Stimulated activated naive CD4-positive, alpha-beta T cell (primary cell): ENCODE measurements at regions not wholly inside any gene's neighbourhood (a gene's known extent, or its start where the extent isn't known, plus 50 kb on each side); places are given as distances from the start of the nearest gene placed in this dataset.
A peak's percentile ranks its signal among the peaks of the same experiment; 100 is the strongest.

Experiments
- DNase-seq, 6 experiments: peaks; one replicate each; lab custom pipeline; 2025; lab: John Stamatoyannopoulos, UW

DNA sequence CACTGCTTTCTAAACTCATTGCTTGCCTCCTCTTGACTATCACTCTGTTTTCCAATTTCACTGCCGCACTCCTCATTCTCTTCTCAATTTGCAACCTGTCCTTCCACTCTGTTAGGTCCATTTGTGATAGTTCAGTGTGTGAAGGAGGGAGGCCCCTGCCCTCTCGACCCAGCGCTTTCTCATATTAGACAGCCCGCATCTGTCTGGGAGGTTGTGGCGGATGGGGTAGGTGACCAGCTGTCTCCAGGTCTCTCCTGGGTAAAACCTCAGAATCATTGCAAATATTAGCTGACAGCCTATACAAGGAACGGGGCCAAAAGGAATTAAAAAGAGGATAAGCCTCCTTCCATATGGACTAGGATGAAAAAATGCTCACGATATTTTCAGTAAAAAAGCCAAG, 358.3 kb downstream of the SHQ1 start:
- no peak for DNase-seq

DNA sequence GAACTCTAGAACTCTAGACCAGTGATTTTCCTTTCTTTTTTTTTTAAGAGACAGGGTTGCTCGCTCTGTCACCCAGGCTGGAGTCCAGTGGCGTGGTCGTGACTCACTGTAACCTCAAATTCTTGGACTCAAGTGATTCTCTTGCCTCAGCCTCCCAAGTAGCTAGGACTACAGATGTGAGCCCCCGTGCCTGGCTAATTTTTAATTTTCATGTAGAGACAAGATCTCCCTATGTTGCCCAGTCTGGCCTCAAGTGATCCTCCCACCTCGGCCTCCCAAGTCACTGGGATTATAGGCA, 359.6 kb downstream of the SHQ1 start:
- no peak for DNase-seq

DNA sequence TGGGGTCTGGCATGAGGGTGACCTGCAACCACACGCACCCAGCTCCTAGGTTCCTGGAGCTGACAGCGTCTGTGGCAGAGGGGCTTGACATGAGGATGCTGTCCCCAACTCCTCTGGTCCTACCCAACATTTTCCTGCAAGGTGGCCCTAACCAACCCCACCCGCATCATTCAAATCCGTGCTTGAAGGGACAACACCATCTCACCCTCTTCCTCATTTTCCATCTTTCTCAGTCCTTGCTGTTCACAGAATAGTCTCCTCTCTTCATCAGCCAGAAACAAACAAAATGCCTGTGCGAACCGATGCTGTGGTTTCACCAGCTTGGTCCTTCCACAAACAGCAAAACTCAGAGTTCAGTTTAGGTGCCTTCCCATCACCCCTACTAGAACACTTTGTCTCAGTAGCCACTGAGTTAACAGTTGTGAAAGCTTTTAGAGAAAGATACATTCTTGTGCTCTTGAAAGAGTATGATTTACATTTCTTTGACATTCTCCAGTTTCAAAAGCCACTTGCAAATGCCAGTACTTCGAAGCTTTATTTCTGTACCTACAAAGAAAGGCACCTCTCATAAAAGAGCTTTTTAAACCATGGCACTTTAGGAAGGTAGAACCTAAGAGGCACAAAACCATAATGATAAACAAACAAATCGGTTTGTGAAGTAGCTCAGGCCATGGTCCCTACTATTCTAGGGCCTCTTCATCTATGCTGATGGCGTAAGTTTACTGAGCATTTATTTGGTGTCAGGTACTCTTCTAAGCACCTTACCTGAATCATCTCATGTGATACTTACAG, 360.1 kb downstream of the SHQ1 start:
- DNase-seq: no peak

GRCh38 chr3:72487078-72487765, 361.0 kb downstream of the SHQ1 start:
- no peak for DNase-seq

GRCh38 chr3:72485641-72486040, 362.6 kb downstream of the SHQ1 start:
- no peak for DNase-seq

DNA sequence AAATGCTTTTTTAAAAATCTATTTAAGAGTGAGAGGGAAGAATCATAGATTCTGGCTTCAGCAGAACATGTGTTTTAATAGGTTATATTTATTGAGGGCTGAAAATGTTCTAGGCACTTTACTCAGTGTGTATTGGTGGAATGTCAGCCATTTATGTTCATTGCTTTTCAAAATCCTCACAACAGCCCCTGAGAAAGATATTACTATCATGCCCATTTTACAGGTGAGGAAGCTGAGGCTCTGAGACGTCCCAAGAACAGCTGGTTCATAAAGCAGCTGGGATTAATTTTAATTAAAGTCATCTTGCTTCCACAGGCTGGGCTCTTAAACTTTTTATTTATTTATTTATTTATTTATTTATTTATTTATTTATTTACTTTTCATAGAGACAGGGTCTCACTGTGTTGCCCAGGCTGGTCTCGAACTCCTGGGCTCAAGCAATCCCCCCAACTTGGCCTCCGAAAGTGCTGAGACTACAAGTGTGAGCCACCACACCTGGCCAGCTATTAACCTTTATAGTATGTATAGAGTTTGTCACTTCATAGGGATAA, 364.6 kb downstream of the SHQ1 start:
- DNase-seq: no peak

DNA sequence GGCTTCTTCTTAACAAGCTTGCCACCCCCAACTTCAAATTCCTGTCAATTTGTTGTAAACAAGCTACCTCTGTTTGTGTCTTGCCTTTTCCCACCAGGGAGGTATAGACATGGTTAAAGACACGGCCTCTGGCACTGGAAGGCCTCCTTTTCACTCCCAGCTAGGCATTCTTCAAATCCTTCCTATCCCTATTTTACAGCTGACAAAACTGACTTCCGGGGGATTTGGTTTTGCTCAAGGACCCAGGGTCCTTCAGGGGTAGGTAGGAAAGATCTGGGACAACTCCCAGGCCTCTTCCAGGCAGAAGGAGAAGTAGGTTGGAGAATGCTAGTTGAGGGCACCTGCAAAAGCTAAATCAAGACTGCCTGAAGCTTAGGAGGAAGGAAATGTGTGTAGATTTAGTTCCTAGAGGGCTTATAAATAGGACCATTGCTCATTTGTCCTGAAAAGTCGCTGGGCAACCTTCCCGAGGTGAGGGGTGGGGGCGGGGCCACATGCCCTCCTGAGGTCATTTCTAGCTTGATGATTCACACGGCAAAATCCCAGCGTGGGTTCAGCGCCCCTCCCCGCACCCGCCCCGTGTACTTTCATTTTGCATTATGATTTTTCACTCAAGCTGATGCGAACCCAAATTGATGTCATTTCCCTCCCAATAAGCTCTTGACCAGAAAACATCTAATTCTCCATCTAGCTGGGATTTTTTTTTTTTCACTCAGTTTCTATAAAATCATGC, 365.5 kb downstream of the SHQ1 start:
- peak in 5 of 6 experiments; percentile 10 to 30 (median 18) for DNase-seq

GRCh38 chr3:72481542-72481941, 366.7 kb downstream of the SHQ1 start:
- DNase-seq: no peak

DNA sequence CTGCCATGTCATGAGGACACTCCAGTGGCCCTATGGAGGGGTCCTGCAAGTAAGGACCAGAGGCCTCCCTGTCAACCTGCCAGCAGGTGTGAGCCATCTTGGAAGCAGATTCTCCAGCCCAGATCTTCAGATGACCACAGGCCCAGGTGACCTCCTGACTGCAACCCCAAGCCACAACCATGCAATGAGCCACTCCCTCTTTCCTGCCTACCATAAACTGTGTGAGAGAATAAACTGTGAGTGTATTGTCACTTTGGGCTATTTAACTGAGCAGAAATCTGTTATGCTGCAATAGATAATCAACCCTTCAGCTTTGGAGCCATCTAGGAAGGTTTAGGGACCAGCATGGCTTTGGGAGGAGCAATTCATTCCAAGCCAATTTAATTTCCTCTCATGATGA, 367.9 kb downstream of the SHQ1 start:
- no peak for DNase-seq

- no peak for DNase-seq
Observed at GRCh38 chr3:72479651-72480215, 368.5 kb downstream of the SHQ1 start.

GRCh38 chr3:72476139-72476483, 372.1 kb downstream of the SHQ1 start:
- no peak for DNase-seq

DNA sequence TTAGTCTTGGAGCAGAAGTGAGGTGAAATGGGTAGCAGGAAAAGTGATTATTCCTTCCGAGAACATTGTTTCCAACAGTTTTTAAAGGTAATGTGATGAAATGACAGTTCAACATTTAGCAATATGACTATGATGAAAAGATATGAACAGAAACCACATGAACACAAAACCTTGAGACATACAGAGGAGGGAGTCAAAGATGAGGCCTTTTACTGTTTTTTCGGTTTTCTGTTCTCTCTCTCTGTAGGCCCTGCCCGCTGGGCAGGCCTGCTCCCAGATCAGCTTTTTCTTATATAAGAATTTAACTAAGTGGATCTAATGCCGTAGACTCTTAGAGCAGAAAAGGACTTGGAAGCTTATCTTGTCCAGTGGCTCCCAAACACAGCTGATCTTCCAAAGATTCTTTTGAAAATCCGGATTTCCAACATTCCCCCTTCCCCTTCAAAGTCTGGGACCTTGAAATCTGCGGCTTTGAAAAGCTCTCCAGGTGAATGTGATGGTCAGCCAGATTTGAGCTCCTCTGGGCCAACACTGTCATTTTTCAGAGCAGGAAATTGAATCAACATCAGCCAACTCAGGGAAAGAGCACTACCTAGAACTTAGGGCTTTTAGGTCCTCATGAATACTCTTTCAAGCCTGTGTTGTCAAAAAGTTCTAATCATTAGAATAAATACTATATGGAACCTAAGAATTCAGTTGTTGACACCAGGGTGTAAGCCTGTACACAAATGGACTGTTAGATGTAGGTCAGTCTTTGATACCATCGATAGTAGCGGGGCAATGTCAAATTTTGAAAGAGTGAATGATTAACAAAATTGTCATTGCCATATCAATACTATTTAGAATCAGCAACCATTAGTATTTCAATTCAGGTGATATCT, 372.7 kb downstream of the SHQ1 start:
- no peak for DNase-seq

GRCh38 chr3:72474775-72475174, 373.5 kb downstream of the SHQ1 start:
- DNase-seq: no peak

DNA sequence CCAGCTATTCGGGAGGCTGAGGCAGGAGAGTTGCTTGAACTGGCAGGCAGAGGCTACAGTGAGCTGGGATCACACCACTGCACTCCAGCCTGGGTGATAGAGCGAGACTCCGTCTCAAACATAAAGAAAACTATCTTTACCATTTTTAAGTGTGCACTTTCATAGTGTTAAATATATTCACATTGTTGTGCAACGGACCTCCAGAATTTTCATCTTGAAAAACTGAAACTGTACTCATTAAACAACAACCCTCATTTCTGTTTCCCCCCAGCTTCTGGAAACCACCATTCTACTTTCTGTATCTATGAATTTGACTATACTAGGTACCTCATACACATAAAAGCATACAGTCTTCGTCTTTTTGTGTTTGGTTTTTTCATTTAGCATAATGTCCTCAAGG, 375.1 kb downstream of the SHQ1 start:
- DNase-seq: no peak

- DNase-seq: no peak
Observed at GRCh38 chr3:72470904-72471417, 377.3 kb downstream of the SHQ1 start.

GRCh38 chr3:72465853-72466252, 382.4 kb downstream of the SHQ1 start:
- no peak for DNase-seq

- no peak for DNase-seq
Observed at GRCh38 chr3:72463083-72463482, 385.2 kb downstream of the SHQ1 start.

GRCh38 chr3:72462595-72463011, 385.6 kb downstream of the SHQ1 start:
- DNase-seq: no peak

DNA sequence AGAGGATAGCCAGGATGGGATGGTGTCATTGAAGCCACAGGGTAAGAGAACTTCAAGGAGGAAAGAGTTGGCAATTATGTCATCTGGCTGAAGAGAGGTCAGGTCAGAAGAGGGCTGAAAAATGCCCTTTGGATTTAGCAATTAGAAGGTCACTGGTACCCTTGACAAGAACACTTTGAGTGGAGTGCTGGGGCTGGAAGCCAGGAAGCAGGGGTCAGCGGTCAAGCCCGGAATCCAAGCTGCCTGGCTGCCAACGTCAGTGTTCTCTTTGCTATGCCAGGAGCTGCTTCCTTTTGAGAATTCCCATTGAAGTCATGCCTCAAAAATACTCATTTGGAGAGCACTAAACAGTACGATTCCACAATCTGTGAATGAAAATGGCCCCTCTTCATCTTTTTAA, 386.5 kb downstream of the SHQ1 start:
- DNase-seq: no peak

DNA sequence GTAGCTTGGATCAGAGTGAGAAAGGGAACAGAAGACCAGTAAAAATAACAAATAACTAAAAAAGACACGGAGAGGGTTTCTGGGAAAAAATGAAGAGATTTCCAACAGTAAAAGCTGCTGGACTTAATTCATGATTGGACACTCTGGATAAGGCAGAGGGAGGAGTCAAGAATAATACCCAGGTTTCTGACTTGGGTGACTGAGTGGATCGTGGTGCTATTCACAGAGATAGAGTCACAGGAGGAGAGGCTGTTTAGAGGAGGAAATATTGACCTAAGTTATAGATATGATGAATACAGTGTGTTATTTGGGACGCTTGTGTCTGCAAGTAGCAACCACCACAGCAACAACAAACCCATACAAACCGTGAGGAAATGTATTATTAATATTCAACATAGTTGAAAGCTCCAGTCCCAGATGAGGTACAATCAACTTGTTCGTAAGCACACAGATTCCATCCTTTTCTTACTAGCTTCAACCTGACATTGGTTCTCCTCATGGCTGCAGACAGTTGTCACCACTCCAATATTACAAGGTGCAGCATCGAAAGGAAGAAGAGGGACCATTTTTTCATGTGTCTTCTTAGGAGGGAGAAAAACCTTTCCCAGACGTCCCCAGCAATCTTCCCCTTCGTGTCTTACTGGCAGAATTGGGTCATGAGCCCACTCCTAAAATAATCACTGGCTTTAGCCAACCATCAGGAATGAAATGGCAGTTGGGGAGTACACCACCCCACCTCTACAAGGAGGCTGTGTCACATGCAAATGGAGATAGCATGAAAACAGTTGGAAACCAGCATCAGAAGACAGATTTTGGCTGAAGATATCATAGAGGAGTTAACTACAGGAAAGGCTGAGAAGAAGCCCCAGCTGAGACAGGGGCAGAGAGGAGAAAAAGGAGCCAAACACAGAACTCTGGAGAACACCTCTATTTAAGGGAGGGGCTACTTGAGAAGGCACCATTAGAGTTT, 387.8 kb downstream of the SHQ1 start:
- no peak for DNase-seq
